AML-193 (cell line): ENCODE measurements at regions not wholly inside any gene's neighbourhood (a gene's known extent, or its start where the extent isn't known, plus 50 kb on each side); places are given as distances from the start of the nearest gene placed in this dataset.

Experiments used
- DNase-seq, 2 experiments: peaks; one replicate each; lab custom pipeline; 2025; lab: John Stamatoyannopoulos, UW

DNA sequence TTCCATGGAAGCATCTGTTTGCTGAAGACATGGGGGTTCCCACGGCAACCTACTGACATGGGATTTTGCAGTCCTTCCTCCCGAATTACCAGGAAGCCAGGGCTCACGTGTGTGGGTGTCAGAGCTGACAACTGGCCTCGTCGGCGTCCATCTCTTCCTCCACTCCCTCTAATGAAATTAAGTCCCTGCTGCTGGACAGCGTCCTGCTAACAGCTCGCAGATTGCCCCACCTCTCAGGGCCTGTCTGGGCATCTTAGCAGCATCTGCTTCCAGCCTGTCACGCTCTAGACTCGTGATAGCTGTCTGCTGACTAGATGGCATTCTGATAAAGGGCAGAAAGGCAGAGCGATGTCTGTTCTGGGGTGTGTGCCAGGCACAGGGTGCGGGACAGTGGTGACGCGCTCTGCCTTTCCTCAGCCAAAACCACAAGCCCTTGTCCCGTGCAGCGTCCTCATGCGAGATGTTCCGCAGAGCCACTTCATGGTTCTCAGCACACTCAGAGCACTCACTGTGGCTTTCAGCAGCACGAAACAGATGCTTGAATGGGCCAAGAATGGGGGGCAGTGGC lies 161.1 kb downstream of the ARL4C start:
- no peak for DNase-seq

DNA sequence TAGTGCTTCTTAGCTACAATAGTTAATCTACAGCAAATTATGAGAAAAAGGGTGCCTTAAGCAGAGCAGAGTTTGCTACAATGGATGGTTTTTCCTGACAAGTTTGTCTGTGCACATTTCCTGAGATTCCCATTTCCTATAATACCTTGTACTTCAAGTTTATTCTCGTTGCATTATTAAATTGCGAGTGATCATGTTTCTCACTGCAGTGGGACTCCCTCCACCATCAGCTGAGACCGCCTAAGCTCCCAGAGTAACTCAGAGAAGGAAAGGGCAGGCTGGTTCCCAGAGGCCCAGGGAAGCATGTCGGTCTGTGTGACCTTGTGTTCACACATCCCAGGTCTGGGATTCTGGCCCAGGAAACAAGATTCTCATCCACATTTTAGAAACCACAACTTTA lies 162.1 kb downstream of the ARL4C start:
- no peak for DNase-seq

DNA sequence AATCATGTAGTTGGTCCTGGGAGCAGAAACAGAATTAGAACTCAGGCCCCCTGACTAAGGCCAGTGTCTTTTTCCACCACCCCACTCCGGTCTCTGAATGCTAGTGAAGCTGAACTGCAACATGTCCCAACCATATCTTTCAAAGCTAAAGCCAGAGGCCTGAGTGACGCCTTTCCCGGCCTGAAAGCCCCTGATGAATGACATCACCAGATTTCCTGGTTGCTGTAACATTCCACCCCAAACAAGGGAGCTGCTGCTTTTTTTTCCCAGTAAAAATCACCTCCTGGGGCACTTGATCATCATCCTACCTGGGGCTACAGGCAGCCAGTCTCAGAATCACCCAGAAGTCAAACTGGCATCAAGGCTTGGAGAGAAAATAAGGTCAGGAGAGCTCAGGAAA lies 162.7 kb downstream of the ARL4C start:
- DNase-seq = no peak

DNA sequence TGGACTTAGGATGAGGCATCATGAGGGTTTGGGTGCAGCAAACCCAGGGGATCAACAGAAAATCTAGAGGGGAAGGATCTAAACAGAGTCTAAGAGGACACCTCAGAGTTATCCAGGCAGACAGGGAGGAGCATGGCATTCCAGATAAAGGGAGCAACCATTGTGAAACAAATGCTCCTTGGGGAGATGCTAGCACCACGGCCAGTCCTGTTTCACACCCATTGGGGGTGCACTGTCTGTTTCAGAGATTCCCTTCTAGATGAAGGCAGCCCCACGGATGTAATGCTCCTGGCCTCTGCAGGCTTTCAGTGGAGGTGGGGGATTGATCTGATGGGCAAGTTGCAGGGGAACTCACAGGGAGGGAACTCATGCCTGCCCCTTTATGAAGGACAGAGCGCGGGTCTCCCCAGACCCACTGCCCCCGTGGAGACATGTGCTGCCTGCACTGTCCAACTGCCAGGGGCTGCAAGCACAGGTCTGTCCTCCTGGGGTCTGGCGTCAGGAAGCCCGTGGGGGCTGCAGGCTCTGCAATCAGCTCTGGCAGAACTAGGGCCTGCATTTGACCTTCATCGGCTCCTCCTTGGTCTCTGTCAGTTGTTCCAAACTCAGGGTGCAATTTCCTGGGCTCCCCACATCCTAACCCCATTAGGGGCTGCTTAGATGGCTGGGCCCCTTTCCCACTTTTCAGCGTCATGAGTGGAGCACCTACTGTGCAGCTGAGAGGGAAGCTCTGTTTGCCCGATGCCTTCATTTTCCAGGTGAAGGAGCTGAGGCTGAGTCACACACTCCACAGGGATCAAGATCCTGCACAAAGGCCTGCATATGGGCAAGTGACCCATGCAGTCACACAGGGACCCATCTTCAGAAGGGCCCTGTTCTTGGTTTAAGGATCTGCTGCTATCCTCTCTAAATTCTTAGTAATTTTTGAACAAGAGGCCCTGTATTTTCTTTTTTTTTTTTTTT lies 163.4 kb downstream of the ARL4C start:
- DNase-seq = no peak

DNA sequence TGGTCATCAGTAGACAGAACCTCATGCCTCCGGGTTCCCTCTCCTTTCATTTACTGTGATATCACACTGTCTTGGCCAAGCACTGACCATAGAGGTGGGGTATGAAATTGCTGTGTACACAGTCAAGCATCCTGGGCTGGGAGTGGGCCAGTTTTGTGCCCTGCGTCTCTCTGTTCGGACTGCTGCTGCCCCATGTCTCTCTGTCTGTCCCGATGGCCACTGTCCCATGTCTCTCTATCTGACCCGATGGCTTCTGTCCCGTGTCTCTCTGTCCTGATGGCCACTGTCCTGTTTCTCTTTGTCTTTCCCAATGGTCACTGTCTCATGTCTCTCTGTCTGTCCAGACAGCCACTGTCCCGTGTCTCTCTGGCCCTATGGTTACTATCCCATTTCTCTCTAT lies 164.9 kb downstream of the ARL4C start:
- no peak for DNase-seq

DNA sequence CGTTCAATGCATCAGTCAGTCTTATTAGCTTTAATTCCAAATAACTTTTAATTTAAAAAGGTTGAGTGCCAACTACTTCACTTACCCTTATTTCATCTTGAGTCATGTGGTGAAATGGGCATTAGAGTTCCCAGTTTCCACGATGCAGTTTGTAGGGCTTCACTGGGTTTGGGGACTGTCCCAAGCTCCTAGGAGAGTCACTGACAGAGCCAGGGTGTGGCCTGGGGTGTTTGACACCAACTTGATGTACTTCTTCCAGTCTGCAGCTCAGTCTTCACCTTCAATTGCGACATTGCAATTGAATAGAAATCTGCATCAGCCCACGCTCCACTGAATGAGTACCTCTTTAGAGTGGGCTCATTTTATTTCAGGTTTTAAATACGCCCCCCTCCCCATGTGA lies 165.3 kb downstream of the ARL4C start:
- DNase-seq = no peak

DNA sequence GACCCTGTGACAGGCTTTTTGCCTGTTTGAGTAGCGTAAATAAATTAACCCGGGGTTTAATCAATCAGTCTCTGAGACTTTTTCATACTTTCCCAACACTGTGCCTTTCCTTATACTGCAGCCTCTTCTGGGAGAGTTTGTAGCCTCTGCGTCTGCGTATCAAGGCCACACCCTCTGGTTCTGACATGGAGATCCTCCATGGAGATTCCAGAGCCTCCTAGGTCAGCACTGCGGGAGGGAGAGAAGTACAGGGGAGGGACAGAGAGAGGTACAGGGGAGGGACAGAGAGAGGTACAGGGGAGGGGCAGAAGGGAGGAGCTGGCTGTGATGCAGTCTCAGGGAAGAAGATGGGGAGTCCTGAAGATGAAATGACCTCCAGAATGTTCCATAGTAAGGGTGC lies 166.0 kb downstream of the ARL4C start:
- no peak for DNase-seq

DNA sequence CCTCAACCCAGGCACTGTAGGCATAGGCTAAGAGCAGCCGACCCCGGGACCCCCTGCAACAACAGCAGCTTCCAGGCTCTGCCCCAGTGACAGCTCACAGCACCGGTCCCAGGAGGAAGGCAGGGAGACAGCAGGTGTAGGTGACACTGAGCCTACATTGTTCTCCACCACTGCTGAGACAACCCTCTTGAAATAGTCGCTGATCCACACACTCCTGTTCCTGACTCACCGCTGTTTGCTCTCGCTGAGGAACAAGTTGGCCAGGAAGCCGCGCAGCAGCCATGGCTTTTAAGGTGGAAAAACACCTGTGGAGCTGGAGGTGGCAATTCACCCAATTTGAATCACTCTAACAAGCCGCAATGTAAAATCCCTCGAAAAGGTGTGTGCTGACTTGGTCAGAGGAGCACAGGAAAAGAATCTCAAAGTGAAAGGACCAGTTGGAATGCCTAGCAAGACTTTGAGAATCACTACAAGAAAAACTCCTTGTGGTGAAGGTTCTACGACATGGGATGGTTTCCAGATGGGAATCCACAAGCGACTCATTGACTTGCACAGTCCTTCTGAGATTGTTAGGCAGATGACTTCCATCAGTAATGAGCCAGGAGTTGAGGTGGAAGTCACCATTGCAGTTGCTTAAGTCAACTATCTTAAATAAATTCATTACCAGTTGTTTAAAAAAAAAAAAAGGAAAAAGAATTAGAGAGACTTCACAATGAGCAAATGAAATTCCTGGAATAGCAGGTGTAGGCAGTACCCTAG lies 167.5 kb downstream of the ARL4C start:
- no peak for DNase-seq

DNA sequence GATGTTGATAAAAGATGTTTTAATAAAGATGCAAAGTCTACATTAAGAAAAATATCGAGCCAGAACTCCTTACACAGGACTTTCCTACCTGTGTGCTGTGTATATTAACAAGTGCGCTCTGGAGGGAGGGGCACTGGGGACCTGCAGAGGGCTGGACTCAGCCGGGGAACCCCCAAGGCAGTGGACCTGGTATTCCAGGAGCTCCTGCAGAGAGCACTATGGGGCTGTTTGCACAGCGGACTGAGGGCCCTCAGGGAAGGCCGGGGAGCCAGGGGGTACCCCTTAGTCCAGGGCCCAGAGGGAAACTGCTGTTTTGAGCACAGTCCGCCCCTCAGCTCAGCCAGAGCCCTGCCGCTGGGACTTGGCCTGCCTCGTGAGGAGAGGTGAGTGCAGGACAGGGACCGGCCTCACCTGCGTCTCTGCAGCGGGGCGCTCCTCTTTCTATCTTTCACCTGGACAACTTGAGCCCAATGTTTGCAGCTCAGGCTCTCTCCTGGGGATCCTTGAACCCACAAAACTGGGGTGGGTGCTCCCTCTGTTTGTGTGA lies 168.4 kb downstream of the ARL4C start:
- no peak for DNase-seq

DNA sequence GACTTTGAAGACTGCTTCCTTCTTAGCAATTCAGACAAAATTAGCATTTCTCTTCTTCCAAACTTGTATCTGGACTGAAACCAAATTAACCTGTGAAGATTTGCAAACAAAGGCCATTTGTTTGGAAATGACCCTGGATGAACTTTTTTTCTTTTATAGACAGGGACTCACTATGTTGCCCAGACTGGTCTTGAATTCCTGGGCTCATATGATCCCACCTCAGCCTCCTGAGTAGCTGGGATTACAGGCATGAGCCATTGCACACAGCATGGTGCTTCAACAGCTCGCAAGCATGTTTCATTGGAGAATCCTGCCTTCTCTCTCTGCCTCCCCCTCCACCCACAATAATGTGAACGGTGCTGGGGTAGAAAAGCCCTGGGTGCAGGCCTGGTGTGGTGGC lies 170.2 kb downstream of the ARL4C start:
- DNase-seq = no peak

DNA sequence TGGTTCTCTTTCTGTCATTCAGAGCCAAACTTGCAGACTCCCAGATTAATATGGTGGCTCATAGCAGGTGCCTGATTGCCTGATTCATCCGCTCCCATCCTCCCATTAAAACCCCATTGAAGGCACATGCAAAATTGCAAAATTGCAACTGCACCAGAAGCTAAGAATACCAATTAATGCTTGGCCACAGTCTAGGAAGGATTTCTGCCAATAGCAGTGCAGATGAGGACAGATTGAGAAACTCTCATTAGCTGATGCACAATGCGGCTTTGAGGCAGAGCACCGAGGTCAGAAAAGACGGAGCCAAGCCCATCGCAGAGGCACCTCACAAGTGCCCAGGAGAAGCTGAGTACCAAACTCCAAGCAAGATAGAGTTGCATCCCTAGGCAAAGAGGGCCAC lies 172.8 kb downstream of the ARL4C start:
- no peak for DNase-seq

DNA sequence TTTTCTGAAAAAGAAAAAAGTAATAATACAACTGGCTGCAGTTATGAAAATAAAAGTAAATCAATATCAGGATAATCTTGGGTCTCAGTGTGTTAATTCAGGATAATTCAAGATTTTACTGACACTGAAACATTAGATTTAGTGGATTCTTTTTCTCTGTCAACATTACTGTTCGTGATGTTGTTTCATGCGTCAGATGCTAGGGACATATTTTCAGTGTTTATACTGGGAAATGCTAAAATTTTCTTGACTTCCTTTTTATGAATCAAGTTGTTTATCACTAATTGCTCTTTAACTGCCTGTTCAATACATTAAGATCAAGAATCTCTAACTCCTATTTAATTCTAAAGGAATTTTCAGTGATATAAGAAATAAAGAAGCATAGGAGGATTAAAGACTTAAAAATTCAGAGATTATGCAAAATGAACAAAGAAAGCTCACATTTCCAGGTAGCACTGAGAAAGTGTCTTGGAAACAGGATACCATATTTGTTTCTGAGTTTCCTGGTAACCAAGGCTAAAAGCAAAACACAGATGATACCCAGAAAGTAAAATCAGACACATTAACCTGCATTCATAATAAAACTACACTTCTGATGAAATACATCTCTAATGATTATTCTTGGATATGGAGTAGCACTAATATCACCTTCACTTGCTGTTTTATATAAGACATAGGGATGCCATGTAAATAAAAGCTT lies 174.0 kb downstream of the ARL4C start:
- DNase-seq = no peak

DNA sequence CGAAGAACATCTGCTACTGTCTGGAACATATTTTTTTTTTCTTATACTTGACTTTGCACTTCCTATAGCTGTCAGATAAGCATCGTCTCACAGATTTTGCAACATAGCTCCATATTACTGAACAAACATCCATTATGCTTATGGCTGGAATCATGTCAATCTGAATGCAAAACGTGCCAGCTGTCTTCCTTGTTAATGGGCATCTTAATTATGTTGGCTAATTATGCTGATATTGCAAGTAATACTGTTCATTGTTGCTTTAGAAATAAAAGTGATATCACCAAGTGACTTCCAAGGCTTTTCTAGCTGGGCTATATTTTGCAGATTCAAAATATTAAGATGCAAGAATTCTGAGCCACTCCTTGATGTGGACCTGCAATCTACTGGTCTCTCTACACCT lies 176.8 kb downstream of the ARL4C start:
- DNase-seq = no peak

DNA sequence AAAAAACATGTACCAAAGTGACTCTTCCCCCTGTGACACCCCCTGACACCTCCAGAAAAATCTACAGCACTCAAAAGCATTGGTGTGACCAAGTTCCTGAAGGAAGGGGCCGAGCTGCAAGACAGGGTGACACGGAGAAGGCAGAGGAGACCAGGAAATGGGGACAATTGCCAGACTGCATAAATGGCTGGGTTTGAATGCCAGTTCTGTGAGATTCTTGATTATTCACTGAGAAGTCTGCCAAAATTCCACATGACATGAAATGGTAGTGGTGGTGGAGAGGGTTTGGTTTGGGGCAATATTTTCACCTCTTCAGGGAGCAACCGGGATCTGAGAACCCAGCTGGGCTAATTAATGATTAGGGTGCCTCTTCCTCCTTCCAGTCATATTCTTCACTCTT lies 178.5 kb downstream of the ARL4C start:
- no peak for DNase-seq

DNA sequence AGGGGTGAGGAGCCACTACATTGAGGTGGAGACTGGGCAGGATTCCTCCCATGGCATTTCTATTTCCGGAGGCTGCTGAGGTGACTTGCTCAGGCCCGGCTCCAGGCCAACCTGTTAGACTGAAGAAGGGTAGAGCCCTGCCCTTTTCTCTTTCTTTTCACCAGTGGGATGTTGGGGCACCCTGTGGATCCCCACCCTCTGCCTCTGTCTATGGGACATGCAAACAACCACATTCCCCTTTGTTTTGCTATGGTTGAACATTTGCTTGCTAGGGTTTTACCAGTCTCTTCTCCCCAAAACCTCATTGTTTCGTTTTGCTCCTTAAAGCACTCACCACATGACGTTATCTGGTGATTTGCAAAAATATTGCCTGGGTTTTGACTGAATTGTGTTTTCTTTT lies 183.3 kb downstream of the ARL4C start:
- DNase-seq = no peak

DNA sequence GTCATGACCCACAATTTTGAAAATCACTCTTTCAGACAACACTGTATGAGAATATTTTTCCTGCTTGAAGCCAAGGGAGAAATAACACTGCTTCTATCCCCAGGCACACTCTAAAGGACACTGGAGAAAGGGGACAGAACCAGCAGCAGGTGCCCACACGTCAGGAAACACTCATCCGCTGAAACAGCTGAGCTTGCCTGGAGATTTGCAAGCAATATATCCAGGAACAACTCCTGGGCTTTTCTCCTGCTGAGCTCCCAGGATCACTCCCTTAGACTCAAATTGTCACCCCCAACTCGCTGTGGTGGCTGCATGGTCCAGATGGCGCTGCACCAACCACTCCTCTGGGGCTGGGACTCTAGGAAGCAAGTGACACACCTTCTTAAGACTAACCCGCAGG lies 186.7 kb downstream of the ARL4C start:
- no peak for DNase-seq

DNA sequence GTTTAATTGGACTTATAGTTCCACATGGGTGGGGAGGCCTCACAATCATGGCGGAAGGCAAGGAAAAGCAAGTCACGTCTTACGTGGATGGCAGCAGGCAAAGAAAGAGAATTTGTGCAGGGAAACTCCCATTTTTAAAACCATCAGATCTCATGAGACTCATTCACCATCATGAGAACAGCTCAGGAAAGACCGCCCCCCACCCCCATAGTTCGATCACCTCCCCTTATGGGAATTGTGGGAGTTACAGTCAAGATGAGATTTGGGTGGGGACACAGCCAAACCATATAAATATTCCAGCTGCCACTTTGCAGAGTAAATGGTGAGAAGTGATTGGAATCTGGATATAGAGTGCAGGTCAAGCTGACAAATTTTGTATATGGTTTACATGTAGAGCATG lies 187.4 kb downstream of the ARL4C start:
- DNase-seq = no peak

DNA sequence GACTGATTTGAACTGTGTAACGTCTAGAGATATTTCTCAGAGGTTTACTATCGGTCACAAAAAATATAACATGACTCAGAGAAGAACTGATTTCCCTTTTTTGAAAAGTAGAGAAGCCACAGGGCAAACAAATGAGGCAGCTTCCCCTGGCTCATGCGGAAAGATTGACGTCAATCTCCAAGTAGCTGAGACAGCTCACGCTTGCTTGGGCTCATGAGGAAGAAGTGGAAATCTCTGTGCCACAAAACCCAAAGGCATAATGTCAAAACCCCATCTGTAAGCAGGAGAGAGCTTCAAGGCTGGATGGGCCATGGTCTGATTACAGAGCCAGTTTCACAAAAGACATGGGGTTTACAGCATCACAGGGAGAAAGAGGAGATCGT lies 188.1 kb downstream of the ARL4C start:
- DNase-seq = no peak

DNA sequence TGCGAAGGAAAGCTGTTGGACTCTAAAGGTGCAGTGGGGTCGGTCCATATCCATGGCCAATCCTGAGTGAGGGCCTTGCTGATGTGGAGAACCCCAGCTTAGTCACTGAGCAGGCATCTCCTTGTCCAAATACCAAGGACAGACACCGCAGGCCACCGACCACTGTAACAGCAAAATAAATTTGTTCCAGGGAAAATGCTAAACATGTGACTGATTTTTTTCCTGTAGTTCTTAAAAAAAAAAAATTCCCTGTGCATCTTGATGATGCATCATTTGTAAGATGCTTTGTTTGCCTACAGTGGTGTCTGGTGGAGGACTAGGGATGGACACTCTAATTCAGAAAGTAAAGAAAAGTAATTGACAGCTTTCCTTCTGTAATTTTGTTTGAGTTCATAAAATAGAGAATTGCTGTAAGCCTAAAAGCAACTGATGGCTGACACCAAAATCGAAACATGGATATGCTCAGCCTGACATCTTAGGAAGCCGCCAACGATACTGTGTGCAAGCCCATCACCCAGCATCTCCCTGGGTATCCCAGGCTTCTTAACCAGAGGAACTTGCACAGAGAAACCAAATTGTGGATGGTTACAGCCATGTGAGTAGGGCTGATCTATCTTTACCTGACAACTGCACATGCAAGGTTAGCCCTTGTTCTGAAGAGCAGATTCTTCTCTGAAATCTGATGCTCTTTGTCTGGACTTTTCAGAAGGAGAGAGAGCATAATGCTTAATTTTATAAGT lies 188.6 kb downstream of the ARL4C start:
- no peak for DNase-seq

DNA sequence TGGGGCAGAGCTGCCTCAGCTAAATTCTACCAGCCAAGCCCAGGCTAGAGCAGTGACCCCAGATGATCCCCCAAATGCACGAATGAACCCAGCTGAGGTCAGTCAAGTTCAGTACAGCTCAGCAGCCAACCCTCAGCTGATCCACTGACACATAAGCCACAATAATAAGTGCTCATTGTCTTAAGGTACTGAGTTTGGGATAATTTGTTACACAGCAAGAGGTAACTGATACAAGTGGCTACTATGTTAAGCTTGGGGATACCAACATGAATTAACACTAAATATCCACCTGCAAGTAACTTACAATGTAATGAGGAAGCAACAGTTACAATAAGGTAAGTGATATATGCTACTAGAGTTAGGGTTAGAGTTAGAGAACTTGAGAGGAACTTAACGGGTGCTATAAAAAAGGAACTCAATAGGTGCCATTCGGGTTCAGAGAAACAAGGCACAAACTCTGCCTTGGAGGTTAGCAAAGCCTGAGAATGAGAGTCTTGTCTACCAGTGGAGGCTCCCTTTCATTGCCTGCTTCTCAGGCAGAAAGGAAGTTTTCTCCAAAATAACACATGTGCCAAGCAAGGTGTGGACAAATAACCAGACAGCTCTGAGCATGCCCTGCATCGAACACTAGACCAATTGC lies 189.4 kb downstream of the ARL4C start:
- no peak for DNase-seq
